ENCODE measurements at regions not wholly inside any gene's neighbourhood (a gene's known extent, or its start where the extent isn't known, plus 50 kb on each side); places are given as distances from the start of the nearest gene placed in this dataset.
A peak's percentile ranks its signal among the peaks of the same experiment; 100 is the strongest.

DNA sequence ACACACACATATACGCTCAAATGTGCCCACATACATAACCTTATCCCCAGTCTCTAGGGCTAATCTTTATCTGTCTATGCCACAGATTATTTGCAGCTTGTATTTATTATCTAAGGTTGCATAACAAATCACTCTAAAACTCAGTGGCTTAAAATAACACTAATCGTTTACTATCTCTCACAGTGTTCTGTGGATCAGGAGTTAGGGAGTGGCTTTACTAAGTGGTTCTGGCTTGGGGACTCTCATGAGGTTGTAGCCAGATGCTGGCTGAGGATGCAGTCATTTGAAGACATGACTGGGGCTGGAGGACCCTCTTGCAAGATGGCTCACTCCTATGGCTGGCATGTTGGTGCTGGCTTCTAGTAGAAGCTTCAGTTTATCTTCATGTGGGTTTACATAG lies 68.5 kb upstream of the LNX1 start:
- Histone ChIP-seq H3K9me3 (no peaks in the 10 kb centered on the region), H3K4me1 (peaks cover 34% of the 10 kb centered on the region), H3K27ac (peak overlapping the region; percentile 48), H3K27me3 (no peaks in the 10 kb centered on the region), H3K36me3 (no peaks in the 10 kb centered on the region), H3K4me3 (no peak overlapping the region)
- no peak for TF ChIP-seq POLR2A (IDR thresholded peaks at IDR 0.05)
- no peak for TF ChIP-seq POLR2AphosphoS5 (IDR thresholded peaks at IDR 0.05; ENCODE audit: insufficient read depth in 1 of 2, low read depth in 1 of 2)
- TF ChIP-seq, protein P1, sequence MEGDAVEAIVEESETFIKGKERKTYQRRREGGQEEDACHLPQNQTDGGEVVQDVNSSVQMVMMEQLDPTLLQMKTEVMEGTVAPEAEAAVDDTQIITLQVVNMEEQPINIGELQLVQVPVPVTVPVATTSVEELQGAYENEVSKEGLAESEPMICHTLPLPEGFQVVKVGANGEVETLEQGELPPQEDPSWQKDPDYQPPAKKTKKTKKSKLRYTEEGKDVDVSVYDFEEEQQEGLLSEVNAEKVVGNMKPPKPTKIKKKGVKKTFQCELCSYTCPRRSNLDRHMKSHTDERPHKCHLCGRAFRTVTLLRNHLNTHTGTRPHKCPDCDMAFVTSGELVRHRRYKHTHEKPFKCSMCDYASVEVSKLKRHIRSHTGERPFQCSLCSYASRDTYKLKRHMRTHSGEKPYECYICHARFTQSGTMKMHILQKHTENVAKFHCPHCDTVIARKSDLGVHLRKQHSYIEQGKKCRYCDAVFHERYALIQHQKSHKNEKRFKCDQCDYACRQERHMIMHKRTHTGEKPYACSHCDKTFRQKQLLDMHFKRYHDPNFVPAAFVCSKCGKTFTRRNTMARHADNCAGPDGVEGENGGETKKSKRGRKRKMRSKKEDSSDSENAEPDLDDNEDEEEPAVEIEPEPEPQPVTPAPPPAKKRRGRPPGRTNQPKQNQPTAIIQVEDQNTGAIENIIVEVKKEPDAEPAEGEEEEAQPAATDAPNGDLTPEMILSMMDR (IDR thresholded peaks at IDR 0.05) = no peak
- no peak for DNase-seq (ENCODE audit: extremely low spot score in 2 of 2)
- intact Hi-C loops (cut with DNase I) = no loop called here

DNA sequence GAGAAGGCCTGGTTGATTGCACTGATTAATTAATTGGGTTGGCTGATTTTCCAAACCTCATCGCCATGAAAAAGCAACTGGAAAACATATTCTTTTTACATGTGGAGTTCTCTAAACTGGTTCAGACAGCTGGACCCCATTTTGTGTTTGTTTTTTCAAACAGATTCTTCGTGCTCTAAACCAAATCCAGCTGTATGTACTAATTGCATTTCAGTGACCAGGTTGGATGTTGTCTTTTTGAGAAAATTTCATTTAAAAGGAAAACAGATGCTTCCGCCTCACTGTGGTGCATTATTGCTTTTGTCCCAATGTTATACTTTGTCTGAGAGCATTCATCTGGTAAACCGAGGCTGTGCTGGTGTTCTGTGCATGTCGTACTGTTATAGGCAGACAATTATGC lies 67.8 kb upstream of the LNX1 start:
- intact Hi-C loops (cut with DNase I) = no loop called here

DNA sequence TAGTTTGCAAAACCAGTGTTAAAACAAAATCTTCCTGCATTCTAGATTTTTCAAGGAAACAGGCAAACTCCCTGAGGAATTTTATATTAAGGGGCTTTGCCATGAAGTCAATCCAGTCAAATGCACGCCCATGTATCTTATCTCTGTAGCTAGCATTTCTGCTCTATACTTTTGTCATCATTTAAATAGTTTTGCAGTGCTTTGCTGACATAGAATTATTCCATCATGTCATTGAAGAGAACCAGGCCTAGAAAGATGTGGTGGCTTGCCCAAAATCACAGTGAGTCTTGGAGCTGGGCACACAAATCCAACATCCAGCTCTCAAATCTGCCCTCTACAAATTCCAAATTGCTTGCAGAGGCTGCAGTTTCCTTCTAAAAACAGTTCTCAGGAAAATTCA lies 66.7 kb upstream of the LNX1 start:
- intact Hi-C loops (cut with DNase I) = no loop called here
- Histone ChIP-seq H3K27ac (peak overlapping the region; percentile 64), H3K9me3 (no peaks in the 10 kb centered on the region), H3K36me3 (no peaks in the 10 kb centered on the region), H3K27me3 (no peaks in the 10 kb centered on the region), H3K4me3 (no peak overlapping the region), H3K4me1 (peaks cover 51% of the 10 kb centered on the region)
- TF ChIP-seq POLR2AphosphoS5 (IDR thresholded peaks at IDR 0.05; ENCODE audit: insufficient read depth in 1 of 2, low read depth in 1 of 2) (no peak), POLR2A (IDR thresholded peaks at IDR 0.05) (no peak)
- TF ChIP-seq, protein P1 (IDR thresholded peaks at IDR 0.05) = no peak
- no peak for DNase-seq (ENCODE audit: extremely low spot score in 2 of 2)

More for the DNA sequence above, 67.8 kb upstream of the LNX1 start:
- Histone ChIP-seq H3K36me3 (no peaks in the 10 kb centered on the region), H3K27me3 (no peaks in the 10 kb centered on the region), H3K27ac (peak overlapping the region; percentile 48), H3K4me3 (no peak overlapping the region), H3K4me1 (peaks cover 40% of the 10 kb centered on the region), H3K9me3 (no peaks in the 10 kb centered on the region)
- DNase-seq (ENCODE audit: extremely low spot score in 2 of 2) = no peak
- TF ChIP-seq POLR2AphosphoS5 (IDR thresholded peaks at IDR 0.05; ENCODE audit: insufficient read depth in 1 of 2, low read depth in 1 of 2) (no peak), POLR2A (IDR thresholded peaks at IDR 0.05) (no peak)
- TF ChIP-seq, protein P1 (IDR thresholded peaks at IDR 0.05) = no peak

DNA sequence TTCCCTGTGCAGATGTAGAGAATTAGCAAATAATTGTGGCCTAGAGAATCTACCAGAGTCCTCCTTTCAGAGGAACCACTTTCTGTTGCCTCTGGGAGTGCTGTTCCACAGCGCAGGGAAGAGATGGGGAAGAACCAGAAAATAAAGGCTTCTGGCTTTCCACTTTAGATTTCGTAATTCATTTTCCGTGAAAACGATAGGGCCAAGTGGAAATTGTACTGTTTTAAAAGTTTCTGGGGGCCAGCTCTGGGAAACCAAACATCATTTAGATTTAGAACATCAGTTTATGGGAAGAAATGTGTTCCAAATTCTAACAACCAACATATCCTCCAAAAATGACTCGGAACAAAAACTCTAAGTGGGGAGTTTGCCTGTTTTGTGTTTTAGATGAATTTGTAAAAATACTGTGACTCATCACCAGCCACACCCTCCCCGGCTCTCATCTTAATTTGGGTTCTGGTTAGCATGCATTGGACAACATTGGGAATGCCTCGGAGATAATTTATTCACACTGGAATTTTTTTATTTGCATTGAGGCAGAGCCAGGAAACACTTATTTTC lies 65.2 kb upstream of the LNX1 start:
- no peak for DNase-seq (ENCODE audit: extremely low spot score in 2 of 2)
- TF ChIP-seq, protein P1 (IDR thresholded peaks at IDR 0.05) = peak in 2 of 3 experiments; percentile 15 to 63
- TF ChIP-seq POLR2AphosphoS5 (IDR thresholded peaks at IDR 0.05; ENCODE audit: insufficient read depth in 1 of 2, low read depth in 1 of 2) (peak in 1 of 2 donors; percentile 51), POLR2A (IDR thresholded peaks at IDR 0.05) (no peak)
- no peaks in the 10 kb centered on the region for H3K36me3 ChIP-seq
- intact Hi-C loops (cut with DNase I) = no loop called here
- no peak overlapping the region for H3K4me3 ChIP-seq
- H3K4me1 ChIP-seq = peaks cover 65% of the 10 kb centered on the region
- H3K27ac ChIP-seq = peak overlapping the region; percentile 78
- H3K9me3 ChIP-seq = no peaks in the 10 kb centered on the region
- no peaks in the 10 kb centered on the region for H3K27me3 ChIP-seq

DNA sequence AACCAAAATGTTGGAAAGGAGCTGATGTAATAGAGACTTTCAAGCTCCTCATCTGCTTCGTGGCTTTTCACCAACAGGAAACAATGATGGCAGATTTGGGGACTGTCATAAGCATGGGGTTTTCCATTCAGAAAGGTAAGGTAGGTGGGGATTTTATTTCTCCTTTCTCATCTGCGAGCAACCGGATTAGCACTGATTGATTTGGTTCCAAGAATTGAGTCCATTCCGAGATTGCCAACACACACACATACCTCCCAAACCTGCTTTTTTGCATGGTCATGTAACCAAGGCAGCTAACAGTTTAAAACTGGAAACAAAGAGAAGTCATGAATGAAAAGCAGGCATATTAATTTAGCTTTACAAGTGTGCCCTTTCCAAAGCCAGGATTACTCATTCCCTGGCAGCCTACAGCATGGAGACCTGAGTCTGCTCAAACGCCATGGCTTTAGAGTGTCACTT lies 63.0 kb upstream of the LNX1 start:
- TF ChIP-seq, protein P1 (IDR thresholded peaks at IDR 0.05) = no peak
- TF ChIP-seq POLR2AphosphoS5 (IDR thresholded peaks at IDR 0.05; ENCODE audit: insufficient read depth in 1 of 2, low read depth in 1 of 2) = peak in 1 of 2 donors; percentile 85
- no peak for TF ChIP-seq POLR2A (IDR thresholded peaks at IDR 0.05)
- Histone ChIP-seq H3K4me3 (no peak overlapping the region), H3K27ac (peak overlapping the region; percentile 78), H3K4me1 (peaks cover 72% of the 10 kb centered on the region), H3K9me3 (no peaks in the 10 kb centered on the region), H3K27me3 (no peaks in the 10 kb centered on the region), H3K36me3 (no peaks in the 10 kb centered on the region)
- DNase-seq (ENCODE audit: extremely low spot score in 2 of 2) = no peak
- intact Hi-C loops (cut with DNase I) = no loop called here
